ENCODE measurements at regions not wholly inside any gene's neighbourhood (a gene's known extent, or its start where the extent isn't known, plus 50 kb on each side); places are given as distances from the start of the nearest gene placed in this dataset.

DNA sequence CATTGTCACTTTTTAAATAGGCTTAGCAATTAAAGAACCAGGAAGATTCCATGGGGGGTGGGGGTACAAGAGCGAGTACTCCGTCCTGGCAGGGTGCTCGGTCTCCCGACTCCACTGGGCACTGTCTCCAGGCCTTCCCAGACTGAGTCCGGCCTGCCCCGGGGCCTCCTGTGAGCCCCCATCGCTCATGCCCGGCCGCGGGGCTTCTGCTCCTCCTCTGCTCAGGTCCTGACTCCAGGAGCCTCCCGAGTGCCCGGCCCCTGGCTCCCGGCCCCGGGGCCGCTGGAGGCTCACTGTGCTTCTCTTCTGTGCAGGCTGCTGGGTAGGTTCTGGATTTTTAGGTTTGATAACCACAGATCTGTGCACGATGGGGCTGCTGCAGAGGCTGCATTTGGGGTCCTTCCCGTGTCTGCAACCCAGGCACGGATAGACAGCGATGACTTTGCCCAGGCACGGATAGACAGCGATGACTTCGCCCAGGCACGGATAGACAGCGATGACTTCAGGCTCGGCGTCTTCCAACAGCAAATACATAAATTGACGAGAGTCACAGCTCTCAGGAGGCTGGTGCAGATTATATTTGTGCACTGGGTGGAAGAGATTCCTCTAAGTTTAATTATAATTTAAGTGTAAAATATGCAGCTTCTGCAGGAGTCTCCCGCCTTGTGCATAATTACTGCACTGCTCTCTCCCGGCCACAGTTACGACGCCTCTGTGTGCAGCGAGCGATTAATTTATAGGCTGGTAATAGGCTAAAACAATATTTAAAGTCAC lies 74.8 kb upstream of the RXRA start:
- DNase-seq = no peak

DNA sequence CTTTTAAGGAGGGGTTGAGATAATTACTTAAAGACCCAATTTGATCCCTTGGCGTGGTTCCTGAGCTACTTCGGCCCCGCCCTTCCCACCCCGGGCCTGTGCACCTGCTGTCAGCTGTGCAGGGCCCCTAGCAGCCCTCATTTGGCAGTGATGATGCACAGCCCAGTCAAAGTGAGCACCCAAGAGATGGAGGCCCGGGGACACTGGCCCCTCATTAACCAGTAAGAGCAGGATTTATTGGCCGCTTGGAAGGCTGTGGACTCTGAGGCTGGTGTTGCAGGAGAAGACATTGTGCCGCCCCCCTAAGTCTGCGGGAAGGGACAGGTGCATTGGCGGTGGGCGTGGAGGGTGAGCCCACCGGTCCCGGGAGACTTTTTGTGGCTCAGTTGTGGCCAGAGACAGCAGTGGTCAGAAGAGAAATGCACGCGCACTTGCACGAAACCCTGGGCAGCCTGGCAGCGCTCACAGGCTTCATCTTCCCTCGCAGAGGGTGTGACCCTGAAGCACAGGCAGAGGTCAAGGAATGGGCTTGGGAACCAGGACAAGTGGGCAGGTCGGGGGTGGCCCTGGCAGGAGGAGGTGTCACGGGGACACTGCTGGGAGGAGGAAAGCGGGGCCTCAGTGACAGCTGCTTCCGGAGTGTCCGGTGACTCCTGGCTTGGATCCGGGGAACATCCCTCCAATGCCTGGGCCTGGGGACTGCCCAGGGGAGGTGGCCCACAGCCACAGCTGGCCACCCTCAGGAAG lies 74.0 kb upstream of the RXRA start:
- no peak for DNase-seq

DNA sequence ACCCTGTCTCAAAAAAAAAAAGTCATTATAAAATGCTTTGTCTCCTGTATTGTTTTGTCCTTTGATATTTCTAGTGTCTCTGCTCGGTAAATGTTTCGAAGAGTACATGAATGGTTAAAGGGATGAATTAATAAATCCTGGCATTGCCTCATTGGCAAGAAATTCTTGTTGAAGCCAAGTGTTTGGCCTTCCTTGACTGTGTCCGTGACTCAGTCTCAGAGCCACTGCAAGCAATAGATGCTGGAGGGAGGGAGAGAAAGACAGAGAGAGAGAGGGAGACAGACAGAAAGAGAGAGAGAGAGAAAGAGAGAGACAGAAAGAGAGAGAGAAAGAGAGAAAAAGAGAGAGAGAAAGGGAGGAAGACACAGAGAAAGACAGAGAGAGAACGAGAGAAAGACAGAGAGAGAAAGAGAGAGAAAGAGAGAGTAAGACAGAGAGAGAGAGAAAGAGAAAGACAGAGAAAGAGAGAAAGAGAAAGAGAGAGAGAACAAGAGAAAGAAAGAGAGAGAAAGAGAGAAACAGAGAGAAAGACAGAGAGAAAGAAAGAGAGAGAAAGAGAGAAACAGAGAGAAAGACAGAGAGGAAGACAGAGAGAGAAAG lies 72.5 kb upstream of the RXRA start:
- no peak for DNase-seq

DNA sequence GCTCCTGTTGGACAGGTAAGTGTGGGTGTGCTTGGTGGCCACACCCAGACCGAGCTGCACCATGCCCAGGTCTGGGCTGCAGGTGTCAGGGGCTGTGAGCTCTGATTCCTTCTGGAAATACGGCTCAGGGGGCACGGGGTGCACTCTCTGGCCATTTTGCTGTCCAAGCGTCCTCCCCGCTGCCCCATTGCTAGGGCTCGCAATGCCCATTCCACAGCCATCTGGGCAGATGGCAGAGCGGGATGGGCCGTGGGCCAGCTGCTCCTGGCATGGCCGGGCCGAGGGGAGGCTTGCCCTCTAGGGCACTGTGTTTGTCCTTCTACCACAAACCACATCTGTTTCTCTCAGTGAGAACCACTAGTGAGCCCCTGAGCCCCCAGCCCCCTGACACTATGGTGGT lies 67.9 kb upstream of the RXRA start:
- DNase-seq = no peak

DNA sequence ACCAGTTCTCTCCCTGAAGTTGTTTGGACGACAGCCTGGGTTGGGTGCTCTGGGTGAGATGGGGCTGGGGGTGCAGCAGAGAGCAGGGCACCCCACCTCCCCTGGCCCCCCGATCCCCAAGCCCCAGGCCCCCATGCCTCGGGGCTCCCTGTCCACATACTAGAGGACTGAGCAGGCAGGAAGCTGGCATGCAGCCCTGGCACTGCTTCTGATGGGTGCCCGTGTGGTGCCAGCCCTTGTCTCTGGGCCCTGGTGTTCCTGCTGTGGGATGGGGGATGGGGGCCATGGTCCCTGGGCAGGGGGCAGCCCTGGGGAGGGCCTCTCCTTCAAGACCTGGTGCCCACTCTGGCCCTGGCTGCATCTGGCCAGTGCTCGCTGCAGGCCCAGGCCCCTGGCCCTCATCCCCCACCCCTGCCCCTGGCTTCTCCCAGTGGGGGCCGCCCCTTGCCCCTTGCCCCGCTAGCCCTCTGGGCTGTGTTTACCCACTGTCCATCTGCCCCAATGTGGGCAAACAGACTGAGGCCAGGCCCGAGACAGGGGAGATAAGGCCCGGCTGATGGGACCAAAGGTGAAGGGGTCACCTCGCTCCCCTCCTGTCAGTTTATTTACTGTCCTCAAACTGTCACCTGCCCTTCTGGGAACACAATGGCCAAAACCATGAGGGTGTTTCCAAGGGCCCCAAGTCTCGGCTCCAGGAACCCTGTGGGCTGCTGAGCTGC lies 67.3 kb upstream of the RXRA start:
- DNase-seq = no peak

DNA sequence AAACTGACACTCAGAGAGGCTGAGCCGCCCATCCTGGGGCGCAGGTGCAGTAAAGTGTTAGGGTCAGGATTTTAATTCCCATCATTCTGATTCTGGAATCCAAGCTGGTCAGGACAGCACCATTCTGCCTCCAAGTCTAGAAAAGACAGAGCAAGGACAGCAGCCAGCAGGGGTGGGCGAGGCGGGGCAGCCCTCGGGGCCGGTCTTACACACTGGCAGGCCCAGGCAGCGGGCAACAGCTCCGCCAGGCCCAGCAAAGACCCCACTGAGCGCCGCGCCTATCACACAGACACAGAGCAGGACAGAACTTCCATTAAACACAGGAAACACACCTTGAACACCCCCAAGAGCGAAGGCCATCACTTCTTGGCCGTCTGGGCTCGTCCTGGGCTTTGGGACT lies 66.5 kb upstream of the RXRA start:
- no peak for DNase-seq

DNA sequence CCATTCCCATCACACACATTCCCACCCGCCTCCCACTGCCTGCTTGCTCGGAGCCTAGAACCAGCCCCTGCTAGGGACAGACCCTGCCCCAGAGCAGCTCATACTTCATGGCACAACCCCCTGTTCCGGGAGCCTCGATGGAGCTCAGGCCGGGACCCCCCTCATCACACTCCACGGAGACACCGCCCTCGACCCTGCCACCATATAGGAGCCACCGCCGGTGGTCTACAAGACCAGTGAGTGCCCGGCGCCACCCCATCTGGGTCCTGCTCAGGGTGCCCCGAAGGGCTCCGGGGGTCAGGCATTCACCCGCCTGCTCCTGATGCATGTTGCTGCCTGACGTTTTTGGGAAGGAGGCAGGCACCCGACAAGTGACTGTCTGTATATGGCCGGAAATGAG lies 65.5 kb upstream of the RXRA start:
- DNase-seq = no peak

DNA sequence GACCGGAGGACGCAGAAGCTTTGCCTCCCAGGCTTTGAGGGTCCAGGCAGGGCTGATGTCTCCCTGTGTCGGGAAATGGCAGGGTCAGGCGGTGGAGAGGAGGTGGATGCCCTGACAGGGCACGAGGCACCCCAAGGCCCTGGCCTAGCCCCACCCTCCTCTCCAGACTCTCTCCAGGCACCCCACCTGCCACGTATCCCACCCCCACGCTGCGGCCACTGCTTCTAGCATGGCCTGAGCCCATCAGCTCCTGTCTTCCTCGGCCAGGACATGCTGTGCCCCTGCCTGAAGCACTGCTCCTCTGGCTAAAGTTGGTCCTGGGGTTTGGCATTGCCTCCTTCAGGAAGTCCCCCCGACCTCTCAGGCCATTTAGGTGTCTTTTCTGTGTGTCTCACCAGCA lies 64.2 kb upstream of the RXRA start:
- no peak for DNase-seq

DNA sequence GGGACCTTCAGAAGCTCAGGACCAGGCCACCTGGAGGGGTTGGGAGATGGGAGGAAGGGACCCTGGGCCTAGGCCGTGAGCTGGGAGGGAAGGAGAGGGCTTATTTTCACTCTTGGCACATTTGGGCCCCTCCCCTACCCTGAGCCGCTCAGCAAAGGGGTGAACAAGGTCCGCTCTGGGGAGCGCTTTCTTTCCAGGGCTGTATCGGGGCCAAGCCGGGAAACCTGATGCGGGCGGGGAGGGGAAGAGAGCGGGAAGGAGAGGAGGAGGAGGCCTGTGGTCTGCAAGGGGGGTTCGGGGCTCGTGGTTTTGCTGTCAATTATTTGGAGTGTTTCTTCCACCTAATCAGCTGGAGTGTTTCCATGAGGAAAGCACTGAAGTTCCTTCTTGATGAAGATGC lies 62.7 kb upstream of the RXRA start:
- no peak for DNase-seq

DNA sequence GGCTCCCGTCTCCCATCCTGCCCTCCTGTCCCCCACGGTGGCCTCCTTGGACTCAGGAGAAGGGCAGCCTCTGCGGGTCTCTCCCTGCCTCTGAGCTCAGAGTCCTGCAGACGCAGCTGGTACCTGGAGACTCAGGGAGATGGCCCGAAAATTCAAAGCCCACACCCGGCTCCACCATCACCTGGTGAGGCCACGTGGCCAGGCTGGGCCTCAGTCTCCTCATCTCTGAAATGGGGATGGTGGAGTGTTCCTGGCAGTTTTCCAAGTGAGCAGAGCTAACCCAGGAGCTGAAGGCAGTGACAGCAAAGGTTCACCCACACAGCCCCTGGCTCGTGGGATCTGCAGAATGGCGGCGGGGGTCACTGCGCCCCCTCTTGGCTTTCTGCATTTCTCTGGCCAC lies 62.1 kb upstream of the RXRA start:
- no peak for DNase-seq

DNA sequence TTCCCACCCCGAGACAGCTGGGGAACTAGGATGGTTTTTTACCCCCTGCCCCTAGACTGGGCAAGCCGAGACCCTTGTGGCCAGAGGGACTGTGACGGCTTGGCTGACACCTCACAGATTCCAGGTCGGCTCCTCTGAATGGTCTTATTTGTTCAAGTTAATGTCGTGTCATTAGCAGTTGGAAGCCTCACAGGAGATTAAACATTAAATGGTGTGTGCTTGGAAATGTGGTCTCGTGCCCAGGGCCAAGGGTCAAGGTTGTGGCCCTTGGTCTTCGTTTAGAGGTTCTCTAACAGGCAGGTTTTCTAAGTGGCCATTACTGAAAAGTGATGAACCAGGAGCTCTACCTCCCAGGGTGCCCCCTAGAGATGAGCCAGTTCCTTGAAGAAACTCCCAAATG lies 61.2 kb upstream of the RXRA start:
- no peak for DNase-seq

DNA sequence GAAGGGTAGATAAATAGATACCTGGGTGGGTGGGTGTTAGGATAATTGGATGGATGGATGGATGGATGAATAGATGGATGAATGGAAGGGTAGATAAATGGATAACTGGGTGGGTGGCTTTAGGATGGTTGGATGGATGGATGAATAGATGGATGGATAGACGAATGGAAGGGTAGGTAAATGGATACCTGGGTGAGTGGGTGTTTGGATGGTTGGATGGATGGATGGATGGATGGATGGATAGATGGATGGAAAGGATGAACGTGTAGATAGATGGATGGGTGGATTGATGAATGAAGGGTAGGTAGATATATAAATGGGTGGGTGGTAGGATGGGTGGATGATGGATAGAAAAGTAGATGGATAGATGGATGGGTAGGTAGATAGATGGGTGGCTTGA lies 59.8 kb upstream of the RXRA start:
- no peak for DNase-seq

DNA sequence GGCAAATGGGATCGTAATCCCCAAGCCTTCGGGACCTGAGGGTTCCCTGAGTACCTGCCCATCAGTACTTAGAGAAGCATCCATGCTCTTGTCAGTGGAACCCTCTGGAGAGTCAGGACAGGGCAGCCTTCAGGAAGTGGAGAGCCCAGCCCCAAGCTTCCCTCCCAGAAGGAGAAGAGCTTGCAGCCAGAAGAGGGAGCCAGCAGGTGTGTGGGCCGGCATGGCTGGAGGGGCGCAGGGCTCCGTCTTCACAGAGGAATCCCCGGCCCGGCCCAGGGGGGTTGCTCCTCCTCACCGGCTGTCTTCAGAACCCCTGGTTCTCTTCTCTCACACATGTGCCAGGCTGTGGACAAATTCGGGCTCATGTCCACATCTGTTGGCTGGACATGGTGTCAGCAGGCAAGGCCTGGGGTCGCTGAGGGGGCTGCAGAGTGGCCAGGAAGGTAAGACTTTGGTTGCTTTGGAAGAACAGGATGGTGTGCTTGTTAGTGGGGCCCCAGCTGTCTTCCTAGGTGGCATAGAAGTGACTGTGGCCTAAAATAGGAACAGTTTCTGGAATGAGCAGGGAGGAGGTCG lies 58.9 kb upstream of the RXRA start:
- no peak for DNase-seq

DNA sequence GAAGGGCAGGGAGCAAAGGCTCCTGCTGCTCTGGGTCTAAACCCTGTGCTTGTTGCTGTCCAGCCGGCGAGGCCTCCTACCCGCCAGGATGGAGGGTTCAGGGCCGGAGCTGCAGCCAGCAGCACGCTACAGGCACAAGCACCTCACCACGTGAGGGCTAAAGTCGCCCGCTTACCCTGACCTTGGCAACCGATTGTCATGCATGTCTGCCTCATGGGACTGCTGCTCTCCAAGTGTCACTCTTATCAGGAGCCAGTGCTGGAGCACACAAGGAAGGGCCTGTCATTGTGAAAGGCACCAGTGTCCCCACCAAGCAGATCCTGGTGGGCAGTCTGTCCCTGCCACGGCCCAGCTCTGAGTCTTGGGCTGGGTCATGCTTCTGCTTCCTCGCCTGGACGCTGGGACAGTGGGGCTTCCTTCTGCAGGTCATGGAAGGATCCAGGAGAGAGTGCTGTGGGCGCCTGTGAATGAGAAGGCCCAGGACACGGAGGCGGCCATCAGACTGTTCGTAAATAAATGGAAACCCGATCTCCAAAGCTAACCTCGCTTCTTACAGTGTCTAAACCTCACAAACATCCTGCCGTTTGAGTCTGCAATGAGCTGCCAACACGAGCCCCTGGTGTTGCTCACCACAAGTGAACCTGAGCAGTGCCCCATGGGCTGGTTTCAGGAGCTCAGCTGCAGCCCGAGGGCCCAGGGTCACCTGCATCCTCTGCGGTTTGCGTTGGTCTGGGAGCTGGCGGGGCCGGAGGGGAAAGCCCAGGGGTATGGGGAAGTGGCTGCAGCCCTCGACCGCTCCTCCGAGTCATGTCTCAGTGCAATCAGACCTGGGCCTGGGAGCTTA lies 58.2 kb upstream of the RXRA start:
- peak; percentile 66 for DNase-seq

DNA sequence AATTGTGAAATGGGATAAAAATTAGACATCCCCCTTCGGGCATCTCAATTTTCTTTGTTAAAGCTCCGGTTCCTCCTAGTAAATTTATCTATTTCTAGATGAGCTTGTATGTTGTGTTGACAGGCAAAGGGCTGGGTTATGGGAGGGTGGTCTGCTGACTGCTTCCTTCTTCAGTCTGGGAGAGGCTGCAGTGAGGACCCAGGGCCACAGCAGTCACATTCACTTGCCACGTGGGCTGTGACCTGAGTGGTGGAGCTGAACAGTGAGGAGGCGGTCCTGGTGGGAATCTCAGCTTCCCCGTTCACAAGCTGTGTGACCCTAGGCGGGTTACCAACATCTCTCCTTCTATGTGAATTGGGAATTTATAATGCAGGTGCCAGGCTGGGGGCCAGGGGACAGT lies 57.5 kb upstream of the RXRA start:
- no peak for DNase-seq

DNA sequence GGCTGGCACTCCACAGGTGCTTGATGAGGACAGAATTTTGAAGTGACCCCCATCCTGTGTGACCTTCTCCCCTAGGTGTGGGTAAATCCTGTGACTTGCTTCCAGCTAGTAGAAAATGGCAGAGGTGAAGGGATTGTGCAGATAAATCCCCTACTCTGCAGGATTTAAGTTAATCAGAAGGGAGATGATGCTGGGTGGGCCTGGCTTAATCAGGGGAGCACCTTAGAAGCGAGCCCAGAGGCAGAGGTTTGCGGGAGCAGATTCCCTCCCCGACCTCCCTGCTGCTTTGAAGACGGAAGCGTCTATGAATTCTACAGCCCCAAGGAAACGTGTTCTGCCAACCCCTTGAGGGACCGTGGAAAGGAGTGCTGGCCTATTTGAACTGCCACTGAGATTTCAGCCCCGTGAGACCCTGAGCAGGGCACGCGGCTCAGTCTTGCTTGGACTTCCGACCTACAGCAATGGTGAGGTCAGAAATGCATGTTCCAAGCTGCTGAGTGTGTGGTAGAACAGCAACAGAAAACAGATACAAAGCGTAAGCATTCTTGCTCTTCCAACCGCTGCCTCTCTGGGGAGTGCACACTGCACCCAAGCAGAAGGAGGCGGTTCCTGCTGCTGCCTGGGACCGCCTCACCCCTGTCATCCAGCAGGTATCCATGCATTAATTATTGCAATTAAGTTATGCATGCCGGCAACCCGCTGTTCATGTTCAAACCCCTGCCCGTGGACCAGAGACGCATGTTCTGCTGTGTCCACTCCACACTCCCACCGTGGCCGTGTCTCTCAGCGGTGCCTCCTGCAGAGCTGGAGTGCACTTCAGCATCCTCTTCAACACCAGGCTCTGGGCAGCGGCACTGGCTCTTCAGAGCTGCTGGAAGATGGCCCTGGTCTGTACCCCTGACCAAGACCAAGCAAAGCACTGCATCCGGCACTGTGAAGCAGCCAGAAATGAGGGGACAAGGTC lies 54.6 kb upstream of the RXRA start:
- no peak for DNase-seq

DNA sequence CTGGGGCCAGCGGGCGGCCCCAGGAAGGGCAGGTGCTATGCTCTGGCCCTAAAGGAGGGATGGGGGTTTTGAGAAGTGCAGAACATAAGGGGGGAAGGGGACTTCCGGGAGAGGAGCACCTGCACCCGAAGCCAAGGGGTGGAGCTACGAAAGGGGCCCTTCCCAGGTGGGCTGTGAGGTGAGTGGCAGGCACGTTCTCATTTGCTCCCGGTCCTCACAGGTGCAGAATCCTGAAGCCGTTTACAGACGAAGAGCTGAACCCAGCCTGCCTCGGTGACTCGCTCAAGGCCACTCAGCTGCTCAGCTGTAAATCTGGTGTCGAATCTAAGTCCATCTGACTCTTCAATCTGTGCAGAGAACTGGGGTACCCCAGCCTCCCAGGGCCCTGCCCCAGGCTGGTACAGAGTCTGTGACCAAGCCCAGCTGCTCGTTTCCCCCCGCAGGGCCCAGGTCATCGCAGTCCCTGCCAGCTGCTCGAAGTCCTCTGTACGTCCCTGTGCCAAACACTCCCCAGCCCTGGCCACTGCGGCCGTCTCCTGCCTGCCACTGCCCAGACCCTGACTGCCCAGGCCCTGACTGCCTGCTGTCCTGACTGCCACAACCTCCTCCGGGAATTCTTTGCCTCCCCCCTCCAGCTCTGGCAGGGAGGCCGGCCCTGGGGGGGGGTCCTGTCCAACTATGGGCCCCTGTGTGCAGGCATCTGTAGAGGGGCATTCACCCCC lies 53.8 kb upstream of the RXRA start:
- no peak for DNase-seq

DNA sequence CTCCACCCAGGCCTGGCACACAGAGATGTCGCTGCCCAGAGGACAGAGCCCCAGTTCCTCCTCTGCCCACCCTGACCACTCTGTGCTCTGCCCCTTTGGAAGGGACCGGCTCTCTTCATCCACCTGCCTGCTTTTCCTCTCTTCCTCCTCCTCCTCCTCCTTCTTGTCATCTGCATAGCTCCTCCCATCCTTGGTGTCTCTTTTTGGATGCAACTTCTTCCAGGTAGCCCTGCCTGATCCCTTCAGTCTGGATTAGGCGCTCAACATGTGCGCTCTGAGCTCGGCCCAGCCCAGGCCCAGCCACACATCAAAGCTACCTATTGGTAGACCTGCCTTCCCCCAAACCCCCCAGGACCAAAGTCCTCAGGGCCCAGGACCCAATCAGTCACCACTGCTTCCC lies 52.6 kb upstream of the RXRA start:
- no peak for DNase-seq

DNA sequence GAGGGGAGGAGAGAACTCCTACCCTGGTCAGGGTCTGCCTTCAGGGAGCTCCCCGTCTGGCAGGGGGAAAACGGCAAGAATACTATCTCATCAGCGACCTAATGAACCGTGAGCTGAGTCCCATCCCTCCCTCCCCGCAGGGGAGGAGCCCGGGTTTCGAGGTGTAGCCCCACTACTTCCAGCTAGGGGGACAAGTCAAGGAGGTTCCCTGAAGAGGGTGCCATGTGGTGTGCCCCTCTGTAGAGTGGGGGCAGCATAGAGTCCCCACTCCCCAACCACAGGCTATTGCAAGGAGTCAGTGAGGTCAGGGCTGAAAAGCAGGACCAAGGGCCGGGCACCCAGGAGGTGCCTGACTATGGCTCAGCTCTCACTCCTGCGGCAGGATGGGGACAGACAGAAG lies 50.9 kb upstream of the RXRA start:
- no peak for DNase-seq

All from GDM1 (cell line).